ENCODE measurements at regions not wholly inside any gene's neighbourhood (a gene's known extent, or its start where the extent isn't known, plus 50 kb on each side); places are given as distances from the start of the nearest gene placed in this dataset.

- Mint-ChIP-seq H3K27ac (no peak overlapping the region), H3K36me3 (no peaks in the 10 kb centered on the region), H3K9me3 (no peaks in the 10 kb centered on the region), H3K4me1 (peaks cover 27% of the 10 kb centered on the region), H3K27me3 (no peaks in the 10 kb centered on the region), H3K4me3 (no peak overlapping the region)
- POLR2A ChIA-PET = interaction anchor here (1.6 kb wide), 1 partner anchor 39 kb away, joined by 4 read pairs; no protein-coding TSS in a partner anchor
- ATAC-seq (ENCODE audit: low read depth) (no peak), DNase-seq (no peak)
Measured at GRCh38 chr10:31139497-31139896, 107.8 kb upstream of the ZNF438 start.

GRCh38 chr10:31140716-31141115, 109.1 kb upstream of the ZNF438 start:
- POLR2A ChIA-PET = no interaction called here
- H3K4me1 Mint-ChIP-seq = peaks cover 19% of the 10 kb centered on the region
- no peaks in the 10 kb centered on the region for H3K36me3 Mint-ChIP-seq

GRCh38 chr10:31142026-31142425, 110.4 kb upstream of the ZNF438 start:
- no peak overlapping the region for H3K27ac Mint-ChIP-seq
- POLR2A ChIA-PET = no interaction called here
- peaks cover 20% of the 10 kb centered on the region for H3K4me1 Mint-ChIP-seq
- ATAC-seq (ENCODE audit: low read depth) (no peak), DNase-seq (no peak)
- H3K4me3 Mint-ChIP-seq = no peak overlapping the region
- H3K27me3 Mint-ChIP-seq = no peaks in the 10 kb centered on the region
- H3K9me3 Mint-ChIP-seq = no peaks in the 10 kb centered on the region
- H3K36me3 Mint-ChIP-seq = no peaks in the 10 kb centered on the region

More at GRCh38 chr10:31140716-31141115, 109.1 kb upstream of the ZNF438 start:
- H3K27ac Mint-ChIP-seq = no peak overlapping the region
- no peak for DNase-seq
- no peak overlapping the region for H3K4me3 Mint-ChIP-seq
- no peaks in the 10 kb centered on the region for H3K9me3 Mint-ChIP-seq
- ATAC-seq (ENCODE audit: low read depth) = no peak
- no peaks in the 10 kb centered on the region for H3K27me3 Mint-ChIP-seq

DNA sequence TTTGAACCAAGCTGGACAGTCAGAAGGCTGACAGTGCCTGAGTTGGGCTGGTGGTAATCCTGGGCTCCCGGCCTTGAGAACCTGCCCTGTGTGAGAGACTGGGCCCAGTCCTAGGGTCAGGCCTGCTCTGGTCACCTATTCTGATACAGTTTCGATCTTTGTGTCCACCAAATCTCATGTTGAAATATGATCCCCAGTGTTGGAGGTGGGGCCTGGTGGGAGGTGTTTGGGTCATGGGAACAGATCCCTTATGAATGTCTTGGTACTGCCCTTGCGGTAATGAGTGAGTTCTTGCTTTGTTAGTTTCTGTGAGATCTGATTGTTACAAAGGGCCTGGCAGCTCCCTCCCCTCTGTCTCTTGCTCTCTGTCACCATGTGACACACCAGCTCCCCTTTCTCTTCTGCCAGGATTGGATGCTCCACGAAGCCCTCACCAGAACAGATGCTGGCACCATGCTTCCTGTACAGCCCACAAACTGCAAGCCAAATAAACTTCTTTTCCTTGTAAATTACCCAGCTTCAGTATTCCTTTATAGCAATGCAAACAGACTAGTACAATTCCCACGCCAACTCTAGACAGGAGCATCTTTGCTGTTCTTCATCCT, 111.8 kb upstream of the ZNF438 start:
- ATAC-seq (ENCODE audit: low read depth) (no peak), DNase-seq (no peak)
- Mint-ChIP-seq H3K4me3 (no peak overlapping the region), H3K36me3 (no peaks in the 10 kb centered on the region), H3K9me3 (no peaks in the 10 kb centered on the region), H3K27ac (no peak overlapping the region), H3K27me3 (no peaks in the 10 kb centered on the region), H3K4me1 (peaks cover 16% of the 10 kb centered on the region)
- POLR2A ChIA-PET = no interaction called here

DNA sequence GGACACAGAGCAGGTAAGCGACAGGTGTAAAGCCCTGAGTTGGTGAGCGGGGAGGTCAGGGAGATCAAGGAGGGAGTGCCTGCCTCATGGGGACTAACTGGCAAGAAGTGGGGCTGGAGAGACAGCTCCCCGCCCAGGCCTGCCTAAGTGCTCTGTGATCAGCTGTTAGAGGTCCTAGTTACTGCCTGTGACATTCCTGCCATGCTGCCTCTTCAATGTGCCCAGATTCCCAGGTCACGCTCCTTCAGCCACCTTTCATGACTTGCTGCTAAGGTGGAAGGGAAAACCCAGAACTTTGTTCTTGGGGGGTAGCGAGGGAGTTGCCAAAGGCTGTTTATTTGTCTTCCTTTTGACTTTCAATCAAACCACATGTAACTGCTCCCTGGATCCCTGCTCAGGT, 114.3 kb upstream of the ZNF438 start:
- Mint-ChIP-seq H3K27ac (peak overlapping the region; percentile 73), H3K4me3 (peak overlapping the region; percentile 44), H3K4me1 (peaks cover 16% of the 10 kb centered on the region), H3K9me3 (no peaks in the 10 kb centered on the region), H3K36me3 (no peaks in the 10 kb centered on the region), H3K27me3 (no peaks in the 10 kb centered on the region)
- POLR2A ChIA-PET = interaction anchor here (0.7 to 1.1 kb wide), 2 partner anchors 12 to 19 kb away, joined by 3 to 7 read pairs; no protein-coding TSS in a partner anchor
- ATAC-seq (ENCODE audit: low read depth) (no peak), DNase-seq (no peak)

DNA sequence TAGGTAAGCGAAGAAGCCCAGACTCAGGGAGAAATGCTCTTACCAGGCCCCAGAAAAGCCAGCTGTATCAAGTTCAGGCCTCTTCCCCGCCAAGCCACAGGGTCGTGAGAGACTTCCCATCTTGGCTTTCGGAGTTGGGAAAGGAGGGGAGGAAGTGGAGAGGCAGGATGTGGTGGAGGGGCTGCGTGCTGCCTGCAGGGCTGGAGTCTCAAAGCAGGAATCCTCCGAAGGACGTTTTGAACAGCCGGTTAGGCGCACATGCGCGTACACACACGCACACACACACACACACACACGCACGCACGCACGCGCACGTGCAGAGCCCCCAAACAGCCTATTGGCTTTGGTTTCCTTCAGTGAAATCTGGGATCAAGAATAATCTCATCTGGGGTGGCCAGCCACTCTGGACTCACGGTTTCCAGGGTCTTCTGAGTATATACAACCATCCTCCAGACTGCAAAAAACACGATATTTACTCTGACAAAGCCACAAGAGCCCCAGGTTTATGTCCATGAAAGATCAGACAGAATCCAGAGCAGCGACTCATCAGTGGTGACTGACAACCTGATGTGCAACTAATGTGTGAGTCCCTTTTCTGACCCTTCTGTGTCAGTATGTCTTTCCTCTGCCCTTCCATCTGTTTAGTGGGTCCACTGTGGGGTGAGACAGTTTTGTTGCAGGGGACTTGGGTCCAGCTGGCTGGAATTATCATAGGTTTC, 115.0 kb upstream of the ZNF438 start:
- no peak for ATAC-seq (ENCODE audit: low read depth)
- Mint-ChIP-seq H3K9me3 (no peaks in the 10 kb centered on the region), H3K4me3 (peak overlapping the region; percentile 44), H3K27me3 (no peaks in the 10 kb centered on the region), H3K27ac (peak overlapping the region; percentile 73), H3K4me1 (peaks cover 16% of the 10 kb centered on the region), H3K36me3 (no peaks in the 10 kb centered on the region)
- POLR2A ChIA-PET = interaction anchor here (0.7 to 1.1 kb wide), 2 partner anchors 12 to 20 kb away, joined by 3 to 7 read pairs; no protein-coding TSS in a partner anchor
- DNase-seq = peak; percentile 37

DNA sequence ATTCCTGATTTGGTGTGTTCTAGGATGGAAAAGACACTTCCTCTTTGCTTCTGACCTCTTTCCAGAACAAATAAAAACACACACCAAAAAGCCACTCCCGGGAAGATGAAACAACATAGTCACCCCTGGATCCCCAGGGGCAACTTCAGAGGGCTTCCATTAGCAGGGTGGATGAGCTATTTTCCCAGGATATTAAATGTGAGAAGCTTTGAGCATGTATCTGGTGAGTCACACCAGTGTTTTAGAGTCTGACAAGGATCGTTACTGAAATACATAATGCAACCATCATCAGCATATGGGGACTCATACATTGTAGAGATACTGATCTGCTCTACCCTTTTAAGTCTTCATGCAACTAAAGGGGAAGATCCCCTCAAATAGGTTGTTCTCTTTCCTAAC, 115.5 kb upstream of the ZNF438 start:
- DNase-seq (no peak), ATAC-seq (ENCODE audit: low read depth) (no peak)
- no peaks in the 10 kb centered on the region for H3K27me3 Mint-ChIP-seq
- H3K4me3 Mint-ChIP-seq = no peak overlapping the region
- no peaks in the 10 kb centered on the region for H3K9me3 Mint-ChIP-seq
- no peak overlapping the region for H3K27ac Mint-ChIP-seq
- POLR2A ChIA-PET = no interaction called here
- H3K4me1 Mint-ChIP-seq = peaks cover 16% of the 10 kb centered on the region
- no peaks in the 10 kb centered on the region for H3K36me3 Mint-ChIP-seq

GRCh38 chr10:31148951-31149350, 117.3 kb upstream of the ZNF438 start:
- no peaks in the 10 kb centered on the region for H3K36me3 Mint-ChIP-seq
- no peaks in the 10 kb centered on the region for H3K27me3 Mint-ChIP-seq
- H3K4me3 Mint-ChIP-seq = no peak overlapping the region
- peaks cover 16% of the 10 kb centered on the region for H3K4me1 Mint-ChIP-seq
- POLR2A ChIA-PET = no interaction called here
- ATAC-seq (ENCODE audit: low read depth) = no peak
- H3K27ac Mint-ChIP-seq = no peak overlapping the region
- no peak for DNase-seq
- no peaks in the 10 kb centered on the region for H3K9me3 Mint-ChIP-seq

GRCh38 chr10:31149835-31150512, 118.3 kb upstream of the ZNF438 start:
- Mint-ChIP-seq H3K27ac (no peak overlapping the region), H3K27me3 (no peaks in the 10 kb centered on the region), H3K4me1 (peaks cover 16% of the 10 kb centered on the region), H3K36me3 (no peaks in the 10 kb centered on the region), H3K9me3 (no peaks in the 10 kb centered on the region), H3K4me3 (no peak overlapping the region)
- POLR2A ChIA-PET = no interaction called here
- DNase-seq = no peak
- ATAC-seq (ENCODE audit: low read depth) = no peak

DNA sequence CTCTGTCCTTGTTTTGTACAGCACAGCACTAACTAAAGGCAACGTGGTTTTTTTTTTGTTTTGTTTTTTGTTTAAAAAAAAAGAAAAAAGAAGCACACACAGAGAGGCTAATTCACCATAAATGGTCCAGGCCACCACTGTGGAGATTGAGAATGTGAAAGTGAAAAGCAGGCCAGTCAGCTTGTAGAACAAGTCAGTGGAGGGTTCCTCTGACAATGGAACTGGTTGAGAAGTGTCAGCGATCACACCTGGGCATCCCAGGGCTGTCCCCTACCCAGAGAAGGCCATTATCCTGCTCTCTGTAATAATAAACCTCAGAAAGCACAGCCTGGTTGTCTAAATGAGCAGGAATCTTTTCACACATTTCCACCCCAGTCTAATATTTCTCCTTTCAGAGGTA, 119.6 kb upstream of the ZNF438 start:
- POLR2A ChIA-PET = no interaction called here
- no peak overlapping the region for H3K4me3 Mint-ChIP-seq

GRCh38 chr10:31152421-31153135, 120.9 kb upstream of the ZNF438 start:
- Mint-ChIP-seq H3K27ac (no peak overlapping the region), H3K4me3 (no peak overlapping the region), H3K9me3 (no peaks in the 10 kb centered on the region), H3K27me3 (no peaks in the 10 kb centered on the region), H3K36me3 (no peaks in the 10 kb centered on the region), H3K4me1 (no peaks in the 10 kb centered on the region)
- POLR2A ChIA-PET = no interaction called here
- DNase-seq (no peak), ATAC-seq (ENCODE audit: low read depth) (no peak)

More for the DNA sequence above, 119.6 kb upstream of the ZNF438 start:
- Mint-ChIP-seq H3K27me3 (no peaks in the 10 kb centered on the region), H3K4me1 (peaks cover 10% of the 10 kb centered on the region), H3K36me3 (no peaks in the 10 kb centered on the region), H3K27ac (no peak overlapping the region), H3K9me3 (no peaks in the 10 kb centered on the region)
- no peak for ATAC-seq (ENCODE audit: low read depth)
- no peak for DNase-seq

DNA sequence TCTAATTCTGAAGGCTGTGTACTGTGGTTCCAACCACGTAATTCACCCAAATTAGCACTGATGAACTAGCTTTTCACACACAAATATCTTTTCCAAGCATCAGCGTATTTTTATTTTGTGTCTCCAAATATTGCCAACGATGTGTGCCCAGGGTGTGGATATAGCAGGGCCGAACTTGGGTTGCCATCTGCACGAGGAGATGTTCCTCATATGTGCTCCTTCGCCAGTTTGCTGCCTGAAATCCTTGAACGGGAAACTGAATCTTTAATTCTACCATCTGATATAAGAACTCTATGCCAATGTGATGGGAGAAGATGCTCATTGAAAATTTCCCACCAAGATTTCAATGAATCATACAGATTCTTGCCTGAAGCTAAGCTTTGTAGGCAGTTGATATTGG, 121.5 kb upstream of the ZNF438 start:
- no peaks in the 10 kb centered on the region for H3K27me3 Mint-ChIP-seq
- no peak overlapping the region for H3K4me3 Mint-ChIP-seq
- ATAC-seq (ENCODE audit: low read depth) (no peak), DNase-seq (no peak)
- H3K27ac Mint-ChIP-seq = no peak overlapping the region
- no peaks in the 10 kb centered on the region for H3K4me1 Mint-ChIP-seq
- POLR2A ChIA-PET = no interaction called here
- no peaks in the 10 kb centered on the region for H3K36me3 Mint-ChIP-seq
- no peaks in the 10 kb centered on the region for H3K9me3 Mint-ChIP-seq

GRCh38 chr10:31153692-31154091, 122.0 kb upstream of the ZNF438 start:
- POLR2A ChIA-PET = no interaction called here
- no peaks in the 10 kb centered on the region for H3K9me3 Mint-ChIP-seq
- H3K4me1 Mint-ChIP-seq = no peaks in the 10 kb centered on the region
- DNase-seq (no peak), ATAC-seq (ENCODE audit: low read depth) (no peak)
- H3K27ac Mint-ChIP-seq = no peak overlapping the region
- H3K4me3 Mint-ChIP-seq = no peak overlapping the region
- H3K36me3 Mint-ChIP-seq = no peaks in the 10 kb centered on the region
- H3K27me3 Mint-ChIP-seq = no peaks in the 10 kb centered on the region

All from activated naive CD8-positive, alpha-beta T cell treated with anti-CD3 and anti-CD28 coated beads, Interleukin-2, amount 10 ng/mL, durations not matched to agents 7 days and 5 days (primary cell).